ENCODE measurements at regions not wholly inside any gene's neighbourhood (a gene's known extent, or its start where the extent isn't known, plus 50 kb on each side); places are given as distances from the start of the nearest gene placed in this dataset.
"Not testable (repeated sequence)": the region's sequence is repeated elsewhere in the genome, so short reads cannot be mapped to it uniquely, and the experiment has no call there.

GRCh38 chr2:138079976-138080375 lies 115.7 kb downstream of the HNMT start:
- DNase-seq (ENCODE audit: low spot score), result no peak
- H3K36me3 ChIP-seq, result no peaks in the 10 kb centered on the region
- no peak for TF ChIP-seq CTCF (IDR thresholded peaks at IDR 0.05)
- H3K27me3 ChIP-seq, result no peaks in the 10 kb centered on the region
- H3K9me3 ChIP-seq, result no peaks in the 10 kb centered on the region
- H3K4me3 ChIP-seq, result no peak overlapping the region
- no peaks in the 10 kb centered on the region for H3K4me1 ChIP-seq
- H3K27ac ChIP-seq, result no peak overlapping the region

GRCh38 chr2:138081225-138082073 lies 117.2 kb downstream of the HNMT start:
- H3K4me3 ChIP-seq, result no peak overlapping the region
- no peaks in the 10 kb centered on the region for H3K36me3 ChIP-seq
- H3K4me1 ChIP-seq, result no peaks in the 10 kb centered on the region
- no peak for TF ChIP-seq CTCF (IDR thresholded peaks at IDR 0.05)
- no peaks in the 10 kb centered on the region for H3K27me3 ChIP-seq
- DNase-seq (ENCODE audit: low spot score), result no peak
- H3K9me3 ChIP-seq, result no peaks in the 10 kb centered on the region
- H3K27ac ChIP-seq, result no peak overlapping the region

- TF ChIP-seq CTCF (IDR thresholded peaks at IDR 0.05), result no peak
- Histone ChIP-seq H3K4me1 (peaks cover 0 to 8% of the 10 kb centered on the region in 2 donors), H3K4me3 (no peak overlapping the region), H3K27me3 (no peaks in the 10 kb centered on the region), H3K36me3 (no peaks in the 10 kb centered on the region), H3K9me3 (no peaks in the 10 kb centered on the region), H3K27ac (no peak overlapping the region)
- DNase-seq (ENCODE audit: low spot score), result no peak
Observed at GRCh38 chr2:138084206-138084605, 119.9 kb downstream of the HNMT start.

- H3K9me3 ChIP-seq; H3K4me1 ChIP-seq; H3K4me3 ChIP-seq; H3K36me3 ChIP-seq; H3K27ac ChIP-seq; DNase-seq (ENCODE audit: low spot score); H3K27me3 ChIP-seq: not testable (repeated sequence)
Observed at GRCh38 chr2:138085441-138085840, 121.2 kb downstream of the HNMT start.

- DNase-seq (ENCODE audit: low spot score), result no peak
- no peak for TF ChIP-seq CTCF (IDR thresholded peaks at IDR 0.05)
- H3K4me1 ChIP-seq, result peaks cover 0 to 8% of the 10 kb centered on the region in 2 donors
Observed at GRCh38 chr2:138086576-138086975, 122.3 kb downstream of the HNMT start.

GRCh38 chr2:138087751-138088593 lies 123.7 kb downstream of the HNMT start:
- no peaks in the 10 kb centered on the region for H3K36me3 ChIP-seq
- TF ChIP-seq CTCF (IDR thresholded peaks at IDR 0.05), result no peak
- H3K9me3 ChIP-seq, result no peaks in the 10 kb centered on the region
- peaks cover 0 to 8% of the 10 kb centered on the region in 2 donors for H3K4me1 ChIP-seq
- H3K4me3 ChIP-seq, result no peak overlapping the region
- DNase-seq (ENCODE audit: low spot score), result no peak
- H3K27ac ChIP-seq, result no peak overlapping the region
- H3K27me3 ChIP-seq, result no peaks in the 10 kb centered on the region

More at GRCh38 chr2:138086576-138086975, 122.3 kb downstream of the HNMT start:
- Histone ChIP-seq H3K27ac (no peak overlapping the region), H3K9me3 (no peaks in the 10 kb centered on the region), H3K27me3 (no peaks in the 10 kb centered on the region), H3K4me3 (no peak overlapping the region), H3K36me3 (no peaks in the 10 kb centered on the region)
